ENCODE measurements at regions not wholly inside any gene's neighbourhood (a gene's known extent, or its start where the extent isn't known, plus 50 kb on each side); places are given as distances from the start of the nearest gene placed in this dataset.
"Not testable (repeated sequence)": the region's sequence is repeated elsewhere in the genome, so short reads cannot be mapped to it uniquely, and the experiment has no call there.

GRCh38 chr3:132084982-132085381 is 50.2 kb upstream of the CPNE4 start:
- no peaks in the 10 kb centered on the region for H3K4me1 Mint-ChIP-seq
- no peak overlapping the region for H3K27ac Mint-ChIP-seq
- H3K36me3 Mint-ChIP-seq (ENCODE audit: low read depth) = no peaks in the 10 kb centered on the region
- H3K9me3 Mint-ChIP-seq = no peaks in the 10 kb centered on the region
- intact Hi-C loops (cut with micrococcal nuclease) = no loop called here
- no peak overlapping the region for H3K4me3 Mint-ChIP-seq
- no peak for DNase-seq
- H3K27me3 Mint-ChIP-seq = no peaks in the 10 kb centered on the region

DNA sequence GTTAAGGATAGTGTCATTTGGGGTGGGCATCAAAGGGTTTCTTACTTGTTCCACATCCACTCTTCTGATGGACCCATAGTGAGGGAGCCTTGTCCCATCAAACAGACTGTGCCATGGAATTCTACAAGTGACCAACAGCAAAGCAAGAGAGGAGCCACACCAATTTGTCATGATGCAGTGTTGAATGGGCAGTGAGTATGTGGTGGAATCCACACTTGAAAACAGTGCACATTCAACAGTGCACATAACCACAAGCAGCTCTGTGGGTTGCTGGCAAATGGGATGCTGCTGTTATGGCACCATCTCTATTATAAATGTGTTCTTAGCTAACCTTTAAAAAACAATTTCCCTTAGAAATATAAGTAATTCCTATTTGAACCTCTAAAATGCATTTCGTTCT is 52.5 kb upstream of the CPNE4 start:
- intact Hi-C loops (cut with micrococcal nuclease) = no loop called here
- Mint-ChIP-seq H3K27ac (no peak overlapping the region), H3K9me3 (no peaks in the 10 kb centered on the region), H3K36me3 (ENCODE audit: low read depth) (no peaks in the 10 kb centered on the region), H3K4me1 (no peaks in the 10 kb centered on the region), H3K27me3 (no peaks in the 10 kb centered on the region), H3K4me3 (no peak overlapping the region)
- no peak for DNase-seq

DNA sequence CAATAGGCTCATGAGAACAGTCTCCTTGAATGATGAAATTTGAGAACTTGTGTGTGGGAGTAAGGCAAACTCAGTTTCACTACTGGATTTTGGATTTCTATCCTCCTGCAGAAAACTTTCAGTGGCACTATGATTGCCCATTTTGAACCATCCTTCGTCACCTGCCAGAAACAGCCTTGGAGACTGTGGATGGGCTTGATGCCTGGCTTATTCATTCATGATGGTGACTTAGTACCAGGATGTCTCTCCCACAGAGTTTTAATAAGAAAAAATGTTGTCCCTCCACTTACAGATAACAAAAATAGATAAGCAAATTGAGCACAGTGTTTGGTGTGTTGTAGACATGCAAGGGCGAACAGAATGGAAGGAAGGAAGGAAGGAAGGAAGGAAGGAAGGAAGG is 53.5 kb upstream of the CPNE4 start:
- no peak overlapping the region for H3K4me3 Mint-ChIP-seq
- no peak overlapping the region for H3K27ac Mint-ChIP-seq
- no peaks in the 10 kb centered on the region for H3K36me3 Mint-ChIP-seq (ENCODE audit: low read depth)
- no peaks in the 10 kb centered on the region for H3K9me3 Mint-ChIP-seq
- DNase-seq = no peak
- intact Hi-C loops (cut with micrococcal nuclease) = no loop called here
- no peaks in the 10 kb centered on the region for H3K27me3 Mint-ChIP-seq
- H3K4me1 Mint-ChIP-seq = no peaks in the 10 kb centered on the region

DNA sequence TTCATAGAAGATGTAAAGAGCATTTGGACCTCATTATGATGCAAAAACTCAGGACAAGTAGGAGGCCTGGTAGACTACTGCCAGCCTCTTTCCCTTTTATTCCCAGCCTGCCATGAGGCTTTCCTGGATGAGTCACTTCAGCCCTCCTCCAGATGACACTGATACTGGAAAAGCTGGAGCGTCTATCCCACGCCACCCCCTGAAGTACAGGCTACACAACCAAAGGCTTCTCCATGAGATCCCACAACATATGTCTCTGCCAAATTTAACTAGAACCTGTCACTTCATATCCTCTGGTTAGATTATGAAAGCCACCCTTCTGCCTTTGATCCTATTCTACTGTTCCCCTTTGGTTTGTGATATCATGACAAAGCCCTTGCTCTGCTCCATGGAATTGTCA is 56.1 kb upstream of the CPNE4 start:
- Mint-ChIP-seq H3K27me3 (no peaks in the 10 kb centered on the region), H3K27ac (no peak overlapping the region), H3K4me3 (no peak overlapping the region), H3K9me3 (no peaks in the 10 kb centered on the region), H3K4me1 (no peaks in the 10 kb centered on the region), H3K36me3 (ENCODE audit: low read depth) (no peaks in the 10 kb centered on the region)
- no peak for DNase-seq
- intact Hi-C loops (cut with micrococcal nuclease) = no loop called here

GRCh38 chr3:132116601-132117000 is 81.8 kb upstream of the CPNE4 start:
- Mint-ChIP-seq H3K4me1 (no peaks in the 10 kb centered on the region), H3K27me3 (no peaks in the 10 kb centered on the region), H3K36me3 (ENCODE audit: low read depth) (no peaks in the 10 kb centered on the region), H3K4me3 (no peak overlapping the region), H3K9me3 (no peaks in the 10 kb centered on the region), H3K27ac (no peak overlapping the region)
- DNase-seq = no peak
- intact Hi-C loops (cut with micrococcal nuclease) = no loop called here

DNA sequence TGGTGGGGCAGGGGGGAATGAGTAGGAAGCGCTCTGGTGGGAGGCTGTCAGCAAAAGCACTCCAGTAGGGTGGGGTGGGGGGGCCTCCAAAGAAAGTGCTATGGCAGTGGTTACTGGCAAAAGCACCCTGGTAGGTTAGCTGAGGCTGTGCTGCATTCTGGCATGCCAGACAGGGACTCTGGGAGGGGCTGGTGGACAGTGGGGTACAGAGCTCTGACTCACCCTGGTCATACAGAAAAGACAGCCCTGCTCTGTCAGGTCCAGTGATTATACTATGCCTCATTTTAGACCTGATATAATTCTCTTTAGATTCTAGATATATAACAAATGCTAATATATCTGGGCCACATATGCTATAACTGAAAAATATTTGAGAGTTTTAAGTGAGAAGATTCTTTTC is 82.8 kb upstream of the CPNE4 start:
- DNase-seq = no peak
- Mint-ChIP-seq H3K36me3 (ENCODE audit: low read depth) (no peaks in the 10 kb centered on the region), H3K9me3 (no peaks in the 10 kb centered on the region), H3K4me3 (no peak overlapping the region), H3K4me1 (no peaks in the 10 kb centered on the region), H3K27me3 (no peaks in the 10 kb centered on the region), H3K27ac (no peak overlapping the region)
- intact Hi-C loops (cut with micrococcal nuclease) = no loop called here

GRCh38 chr3:132119531-132119930 is 84.7 kb upstream of the CPNE4 start:
- DNase-seq = no peak
- no peaks in the 10 kb centered on the region for H3K27me3 Mint-ChIP-seq
- no peaks in the 10 kb centered on the region for H3K4me1 Mint-ChIP-seq
- no peak overlapping the region for H3K4me3 Mint-ChIP-seq
- no peak overlapping the region for H3K27ac Mint-ChIP-seq
- H3K36me3 Mint-ChIP-seq (ENCODE audit: low read depth) = no peaks in the 10 kb centered on the region
- H3K9me3 Mint-ChIP-seq = no peaks in the 10 kb centered on the region
- intact Hi-C loops (cut with micrococcal nuclease) = no loop called here

- no peaks in the 10 kb centered on the region for H3K27me3 Mint-ChIP-seq
- H3K36me3 Mint-ChIP-seq (ENCODE audit: low read depth) = no peaks in the 10 kb centered on the region
- no peaks in the 10 kb centered on the region for H3K4me1 Mint-ChIP-seq
- H3K9me3 Mint-ChIP-seq = no peaks in the 10 kb centered on the region
- no peak for DNase-seq
- intact Hi-C loops (cut with micrococcal nuclease) = no loop called here
- H3K4me3 Mint-ChIP-seq = no peak overlapping the region
- H3K27ac Mint-ChIP-seq = no peak overlapping the region
These were observed 89.3 kb upstream of the CPNE4 start for GRCh38 chr3:132124096-132124495.

DNA sequence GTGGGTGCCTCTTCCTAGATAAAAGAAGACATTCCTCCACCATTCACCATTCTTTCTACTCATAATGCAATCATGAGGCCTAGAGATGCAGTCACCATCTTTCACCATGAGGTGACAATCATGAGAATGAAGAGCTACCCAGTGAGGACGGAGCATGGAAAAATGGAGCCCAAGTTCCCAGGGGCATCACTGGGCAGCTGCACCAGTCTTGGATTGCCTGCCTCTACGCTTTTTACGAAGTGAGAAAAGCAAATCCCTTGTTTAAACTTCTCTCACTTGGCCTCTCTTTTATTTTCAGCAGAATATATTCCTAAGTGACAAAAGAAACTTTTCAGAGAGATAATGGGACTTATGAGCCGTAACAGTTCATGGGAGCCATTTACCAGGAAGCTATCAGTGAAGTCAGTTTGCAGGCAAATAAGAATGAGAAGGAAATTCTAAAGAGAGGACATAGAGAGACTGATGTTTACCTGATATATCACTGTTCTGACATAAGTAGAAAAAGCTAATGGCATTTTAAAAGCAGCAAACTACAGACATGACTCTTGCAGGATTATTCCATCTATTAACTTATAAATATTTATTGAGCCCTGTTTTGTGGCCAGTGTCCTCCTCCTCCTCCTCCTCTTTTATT is 90.0 kb upstream of the CPNE4 start:
- intact Hi-C loops (cut with micrococcal nuclease) = no loop called here

GRCh38 chr3:132134611-132135010 is 99.8 kb upstream of the CPNE4 start:
- no peak overlapping the region for H3K27ac Mint-ChIP-seq
- intact Hi-C loops (cut with micrococcal nuclease) = no loop called here
- H3K4me1 Mint-ChIP-seq = no peaks in the 10 kb centered on the region
- H3K4me3 Mint-ChIP-seq = no peak overlapping the region
- no peak for DNase-seq
- H3K36me3 Mint-ChIP-seq (ENCODE audit: low read depth) = no peaks in the 10 kb centered on the region
- no peaks in the 10 kb centered on the region for H3K27me3 Mint-ChIP-seq
- no peaks in the 10 kb centered on the region for H3K9me3 Mint-ChIP-seq

More for the DNA sequence above, 90.0 kb upstream of the CPNE4 start:
- H3K27me3 Mint-ChIP-seq = no peaks in the 10 kb centered on the region
- H3K36me3 Mint-ChIP-seq (ENCODE audit: low read depth) = no peaks in the 10 kb centered on the region
- no peak for DNase-seq
- no peaks in the 10 kb centered on the region for H3K9me3 Mint-ChIP-seq
- no peak overlapping the region for H3K4me3 Mint-ChIP-seq
- no peak overlapping the region for H3K27ac Mint-ChIP-seq
- no peaks in the 10 kb centered on the region for H3K4me1 Mint-ChIP-seq

DNA sequence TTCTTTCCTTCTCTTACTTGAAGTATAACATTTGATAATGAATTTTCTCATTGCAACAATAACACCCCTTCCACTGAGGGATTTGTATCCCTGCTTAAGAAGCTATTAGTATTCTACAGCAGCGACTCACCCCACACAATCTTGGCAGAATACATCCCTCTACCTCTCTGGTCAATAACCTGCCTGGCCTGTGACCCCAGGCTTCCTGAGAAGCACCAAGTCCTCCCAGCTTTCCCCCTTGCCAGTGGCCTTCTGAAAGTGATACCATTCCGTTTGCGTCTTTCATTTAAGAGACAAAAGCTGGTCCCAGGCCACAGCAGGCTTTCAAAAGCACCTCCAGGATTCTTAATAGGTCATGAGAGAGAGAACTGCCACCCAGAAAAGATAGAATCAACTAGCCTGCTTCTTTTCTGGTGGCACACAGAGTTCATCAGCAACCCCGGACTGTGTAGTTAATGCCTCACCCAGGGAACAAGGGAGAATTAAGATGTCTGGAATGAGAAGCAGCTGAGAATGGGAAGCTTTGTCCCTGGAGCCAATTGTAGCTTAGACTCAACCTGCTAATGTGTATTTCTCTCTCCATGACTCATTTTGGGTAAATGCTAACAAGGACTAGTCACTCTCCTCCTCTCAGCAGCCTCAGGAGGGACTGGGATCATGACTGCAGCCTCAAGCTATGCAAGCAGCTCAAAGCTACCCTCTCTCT is 101.0 kb upstream of the CPNE4 start:
- intact Hi-C loops (cut with micrococcal nuclease) = no loop called here
- DNase-seq = no peak
- no peaks in the 10 kb centered on the region for H3K36me3 Mint-ChIP-seq (ENCODE audit: low read depth)
- H3K9me3 Mint-ChIP-seq = peaks cover 4% of the 10 kb centered on the region
- H3K4me1 Mint-ChIP-seq = no peaks in the 10 kb centered on the region
- no peak overlapping the region for H3K4me3 Mint-ChIP-seq
- no peaks in the 10 kb centered on the region for H3K27me3 Mint-ChIP-seq
- H3K27ac Mint-ChIP-seq = no peak overlapping the region

DNA sequence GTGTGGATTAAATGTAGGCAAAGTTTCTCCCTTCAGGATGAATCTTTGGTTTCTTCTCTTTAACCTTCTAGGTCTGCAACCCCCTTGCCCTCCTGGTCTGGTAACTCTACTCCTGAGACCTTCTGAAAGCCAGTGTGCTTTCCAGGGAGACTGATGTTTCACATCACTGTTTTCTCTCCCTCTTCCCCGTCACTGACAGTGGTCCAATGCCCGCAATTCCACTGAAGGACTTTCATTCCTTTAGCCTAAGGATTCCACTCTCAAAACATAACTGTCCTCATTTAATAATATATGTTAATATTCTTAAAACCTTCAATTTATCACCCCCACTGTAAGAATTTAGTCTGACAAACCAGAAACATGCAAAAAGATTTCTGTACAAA is 101.5 kb upstream of the CPNE4 start:
- Mint-ChIP-seq H3K4me1 (no peaks in the 10 kb centered on the region), H3K27ac (no peak overlapping the region), H3K4me3 (no peak overlapping the region), H3K27me3 (no peaks in the 10 kb centered on the region), H3K36me3 (ENCODE audit: low read depth) (no peaks in the 10 kb centered on the region), H3K9me3 (peaks cover 4% of the 10 kb centered on the region)
- DNase-seq = no peak
- intact Hi-C loops (cut with micrococcal nuclease) = no loop called here

DNA sequence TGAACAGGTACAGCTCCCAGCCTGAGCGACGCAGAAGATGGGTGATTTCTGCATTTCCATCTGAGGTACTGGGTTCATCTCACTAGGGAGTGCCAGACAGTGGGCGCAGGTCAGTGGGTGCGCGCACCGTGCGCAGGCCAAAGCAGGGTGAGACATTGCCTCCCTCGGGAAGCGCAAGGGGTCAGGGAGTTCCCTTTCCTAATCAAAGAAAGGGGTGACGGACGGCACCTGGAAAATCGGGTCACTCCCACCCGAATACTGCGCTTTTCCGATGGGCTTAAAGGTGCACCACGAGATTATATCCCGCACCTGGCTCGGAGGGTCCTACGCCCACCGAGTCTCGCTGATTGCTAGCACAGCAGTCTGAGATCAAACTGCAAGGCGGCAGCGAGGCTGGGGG is 102.1 kb upstream of the CPNE4 start:
- not testable (repeated sequence) for H3K4me1 Mint-ChIP-seq

DNA sequence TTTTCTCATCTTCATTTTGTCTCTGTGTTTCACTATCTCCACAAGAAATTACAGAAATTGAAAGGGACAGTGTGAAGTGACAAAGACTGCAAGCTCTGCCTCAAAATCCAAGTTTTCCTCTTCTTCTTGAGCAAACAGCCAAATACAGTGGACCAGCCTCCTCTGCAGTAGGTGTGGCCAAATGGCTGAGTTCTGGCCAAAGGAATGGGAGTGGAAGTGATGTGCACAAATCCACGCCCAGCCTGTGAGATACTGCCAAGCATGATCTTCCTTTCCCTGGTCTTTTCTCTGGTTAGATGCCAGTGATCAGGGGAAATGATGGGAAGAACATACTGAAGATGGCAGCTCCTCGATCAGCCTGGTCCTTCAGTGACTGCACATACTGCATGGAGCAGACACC is 111.0 kb upstream of the CPNE4 start:
- Mint-ChIP-seq H3K9me3 (no peaks in the 10 kb centered on the region), H3K36me3 (ENCODE audit: low read depth) (no peaks in the 10 kb centered on the region), H3K27me3 (no peaks in the 10 kb centered on the region), H3K4me1 (no peaks in the 10 kb centered on the region), H3K27ac (no peak overlapping the region), H3K4me3 (no peak overlapping the region)
- no peak for DNase-seq
- intact Hi-C loops (cut with micrococcal nuclease) = no loop called here

More for the DNA sequence above, 102.1 kb upstream of the CPNE4 start:
- H3K4me3 Mint-ChIP-seq; intact Hi-C loops (cut with micrococcal nuclease); H3K27me3 Mint-ChIP-seq; H3K36me3 Mint-ChIP-seq (ENCODE audit: low read depth); H3K9me3 Mint-ChIP-seq; H3K27ac Mint-ChIP-seq; DNase-seq: not testable (repeated sequence)

DNA sequence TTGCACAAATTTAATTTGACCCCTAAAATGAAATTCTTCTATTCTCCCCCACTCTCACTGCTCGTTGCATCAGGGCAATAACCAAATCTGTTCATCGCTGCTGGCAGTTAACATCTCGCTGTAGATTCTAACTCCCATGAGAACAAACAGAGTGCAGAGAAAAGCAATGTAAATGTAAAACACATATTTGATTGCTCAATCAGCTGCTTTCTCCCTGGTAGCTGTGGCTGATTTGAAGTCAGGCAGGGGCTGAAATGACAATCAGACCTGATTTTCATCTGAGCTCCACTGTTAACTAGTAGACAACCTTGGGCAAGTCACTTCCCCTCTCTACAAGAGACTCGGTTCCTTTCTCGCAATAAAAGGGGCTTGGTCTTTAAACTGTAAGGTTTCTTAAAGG is 119.8 kb upstream of the CPNE4 start:
- no peak overlapping the region for H3K4me3 Mint-ChIP-seq
- no peaks in the 10 kb centered on the region for H3K4me1 Mint-ChIP-seq
- H3K27me3 Mint-ChIP-seq = no peaks in the 10 kb centered on the region
- H3K36me3 Mint-ChIP-seq (ENCODE audit: low read depth) = no peaks in the 10 kb centered on the region
- intact Hi-C loops (cut with micrococcal nuclease) = no loop called here
- no peak overlapping the region for H3K27ac Mint-ChIP-seq
- no peak for DNase-seq
- H3K9me3 Mint-ChIP-seq = no peaks in the 10 kb centered on the region
